Body of pancreas (tissue), 4 donors: ENCODE measurements at regions not wholly inside any gene's neighbourhood (a gene's known extent, or its start where the extent isn't known, plus 50 kb on each side); places are given as distances from the start of the nearest gene placed in this dataset.

ENCODE experiments used
- POLR2A ChIP-seq, 3 donors: fragments of 450-650 bp; IDR thresholded peaks; one replicate each; pipeline ENCODE4 v1.6.1; 2016; ENCODE audit warnings: antibody characterized with exemption in 3 of 3, mild to moderate bottlenecking in 2 of 3
- TF ChIP-seq, protein P1 (sequence below), 7 experiments: fragments of 450-650 bp in 4 of 7; fragments of 200-600 bp in 3 of 7; sonication (generic) in 3 of 7; IDR thresholded peaks; one replicate each; pipeline ENCODE4 v1.5.1; 2016 to 2019; ENCODE audit warnings: antibody characterized with exemption in 7 of 7

GRCh38 chr1:70914224-70914623 lies 133.4 kb downstream of the PTGER3 start:
- TF ChIP-seq, protein P1, sequence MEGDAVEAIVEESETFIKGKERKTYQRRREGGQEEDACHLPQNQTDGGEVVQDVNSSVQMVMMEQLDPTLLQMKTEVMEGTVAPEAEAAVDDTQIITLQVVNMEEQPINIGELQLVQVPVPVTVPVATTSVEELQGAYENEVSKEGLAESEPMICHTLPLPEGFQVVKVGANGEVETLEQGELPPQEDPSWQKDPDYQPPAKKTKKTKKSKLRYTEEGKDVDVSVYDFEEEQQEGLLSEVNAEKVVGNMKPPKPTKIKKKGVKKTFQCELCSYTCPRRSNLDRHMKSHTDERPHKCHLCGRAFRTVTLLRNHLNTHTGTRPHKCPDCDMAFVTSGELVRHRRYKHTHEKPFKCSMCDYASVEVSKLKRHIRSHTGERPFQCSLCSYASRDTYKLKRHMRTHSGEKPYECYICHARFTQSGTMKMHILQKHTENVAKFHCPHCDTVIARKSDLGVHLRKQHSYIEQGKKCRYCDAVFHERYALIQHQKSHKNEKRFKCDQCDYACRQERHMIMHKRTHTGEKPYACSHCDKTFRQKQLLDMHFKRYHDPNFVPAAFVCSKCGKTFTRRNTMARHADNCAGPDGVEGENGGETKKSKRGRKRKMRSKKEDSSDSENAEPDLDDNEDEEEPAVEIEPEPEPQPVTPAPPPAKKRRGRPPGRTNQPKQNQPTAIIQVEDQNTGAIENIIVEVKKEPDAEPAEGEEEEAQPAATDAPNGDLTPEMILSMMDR (IDR thresholded peaks at IDR 0.05): no peak
- TF ChIP-seq POLR2A (IDR thresholded peaks at IDR 0.05): no peak
